ENCODE measurements at regions not wholly inside any gene's neighbourhood (a gene's known extent, or its start where the extent isn't known, plus 50 kb on each side); places are given as distances from the start of the nearest gene placed in this dataset.

DNA sequence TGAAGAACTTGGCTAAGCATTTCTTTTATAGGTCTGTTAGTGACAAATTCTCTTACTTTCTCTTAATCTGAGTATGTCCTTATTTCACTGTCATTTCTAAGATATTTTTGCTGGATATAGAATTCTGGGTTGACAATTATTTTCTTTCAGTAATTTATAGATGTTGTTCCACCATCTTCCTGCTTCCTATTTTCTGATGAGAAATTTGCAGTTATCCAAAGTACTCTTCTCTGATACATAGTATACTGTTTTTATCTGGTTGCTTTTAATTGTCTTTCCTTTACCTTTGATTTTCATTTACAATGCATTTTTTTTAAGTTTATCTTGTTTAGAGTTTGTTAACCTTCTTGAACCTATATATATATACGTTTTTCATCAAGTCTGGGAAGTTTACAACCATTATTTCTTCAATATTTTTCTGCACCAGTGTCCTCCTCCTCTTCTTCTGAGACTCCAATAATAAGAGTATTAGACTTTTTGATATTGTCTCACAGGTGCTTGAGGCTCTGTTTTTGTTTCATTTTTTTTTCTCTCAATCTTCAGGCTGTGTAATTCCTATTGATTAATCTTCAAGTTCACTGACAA, 101.6 kb upstream of the INSIG1 start:
- H3K36me3 ChIP-seq (ENCODE audit: insufficient read depth), result no peaks in the 10 kb centered on the region; the same call in 1 of the 2 replicates
- H4K20me1 ChIP-seq (replicated peaks; ENCODE audit: insufficient read depth), result no peaks in the 10 kb centered on the region
- Mint-ChIP-seq H3K4me1 (0 out of 3 replicates have a peak, but pooled peaks cover under 1% of the 10 kb centered on the region), H3K9me3 (peaks cover 26% of the 10 kb centered on the region), H3K27ac (no peak overlapping the region), H3K4me3 (no peak overlapping the region), H3K27me3 (ENCODE audit: insufficient read depth, low read depth, poor library complexity) (no peaks in the 10 kb centered on the region), H3K36me3 (ENCODE audit: low read depth) (peaks cover 7% of the 10 kb centered on the region; the same call in 1 of the 3 replicates)
- TF ChIP-seq JUNB (IDR thresholded peaks at IDR 0.05; ENCODE audit: unreplicated experiment), result no peak
- H3K79me2 ChIP-seq (replicated peaks; ENCODE audit: insufficient read depth), result no peaks in the 10 kb centered on the region
- no peaks in the 10 kb centered on the region for H3F3A ChIP-seq (replicated peaks; ENCODE audit: low read depth)
- H3K4me1 ChIP-seq (ENCODE audit: insufficient read depth), result no peaks in the 10 kb centered on the region
- H3K27me3 ChIP-seq (ENCODE audit: insufficient read depth), result no peaks in the 10 kb centered on the region
- H2AFZ ChIP-seq, result no peak overlapping the region
- no peak overlapping the region for H3K4me3 ChIP-seq
- no peak overlapping the region for H3K27ac ChIP-seq (ENCODE audit: low read depth)
- H3K9me2 ChIP-seq (ENCODE audit: insufficient read depth), result no peaks in the 10 kb centered on the region
- no peak overlapping the region for H3K4me2 ChIP-seq
- DNase-seq (ENCODE audit: low spot score), result no peak
- no peak for ATAC-seq

DNA sequence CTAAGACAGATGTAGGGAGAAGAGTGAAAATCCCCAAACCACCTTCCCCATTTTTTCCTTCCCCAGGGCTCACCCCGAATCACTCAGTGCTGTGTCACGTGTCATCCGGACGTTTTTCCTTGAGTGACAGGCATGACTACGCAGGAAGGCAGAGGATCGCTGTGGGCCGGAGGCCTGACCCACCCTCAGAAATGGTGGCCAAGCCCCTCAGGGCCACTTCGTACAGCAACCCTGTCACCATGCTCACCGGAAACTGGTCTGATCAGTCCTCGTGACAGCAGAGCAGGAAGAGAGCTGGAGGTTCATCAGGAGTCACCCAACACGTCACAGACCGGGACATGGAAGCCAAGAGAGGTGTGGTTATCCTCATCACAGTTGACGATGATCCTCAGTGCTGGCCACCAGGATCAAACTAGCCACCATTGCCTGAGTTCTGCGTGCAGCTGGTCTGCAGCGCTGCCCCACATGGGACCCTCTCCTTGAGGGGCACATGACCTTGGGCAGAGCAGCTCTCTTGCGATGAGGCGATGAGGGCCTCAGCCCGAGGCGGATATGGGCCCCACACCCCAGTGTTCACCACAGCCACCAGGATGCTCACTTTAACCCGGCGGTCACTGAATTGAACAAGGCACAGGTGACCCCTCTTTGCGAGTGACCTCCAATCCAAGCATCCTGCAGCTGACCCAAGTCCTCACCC, 99.3 kb upstream of the INSIG1 start:
- no peaks in the 10 kb centered on the region for H3K27me3 Mint-ChIP-seq (ENCODE audit: insufficient read depth, low read depth, poor library complexity)
- no peaks in the 10 kb centered on the region for H3K4me1 ChIP-seq (ENCODE audit: insufficient read depth)
- no peaks in the 10 kb centered on the region for H3K9me2 ChIP-seq (ENCODE audit: insufficient read depth)
- H3K9me3 Mint-ChIP-seq, result peaks cover 23% of the 10 kb centered on the region
- DNase-seq (ENCODE audit: low spot score) (no peak), ATAC-seq (no peak)
- H3K4me1 Mint-ChIP-seq, result peaks cover 6% of the 10 kb centered on the region; the same call in 1 of the 3 replicates
- no peaks in the 10 kb centered on the region for H3K27me3 ChIP-seq (ENCODE audit: insufficient read depth)
- H3K36me3 Mint-ChIP-seq (ENCODE audit: low read depth), result 0 out of 3 replicates have a peak, but pooled peaks cover 6% of the 10 kb centered on the region
- no peaks in the 10 kb centered on the region for H3F3A ChIP-seq (replicated peaks; ENCODE audit: low read depth)
- H3K27ac ChIP-seq (ENCODE audit: low read depth), result no peak overlapping the region
- no peaks in the 10 kb centered on the region for H3K79me2 ChIP-seq (replicated peaks; ENCODE audit: insufficient read depth)
- H4K20me1 ChIP-seq (replicated peaks; ENCODE audit: insufficient read depth), result no peaks in the 10 kb centered on the region
- no peak overlapping the region for H3K4me3 ChIP-seq
- H3K4me2 ChIP-seq, result no peak overlapping the region
- no peak overlapping the region for H3K27ac Mint-ChIP-seq
- H3K36me3 ChIP-seq (ENCODE audit: insufficient read depth), result no peaks in the 10 kb centered on the region
- H2AFZ ChIP-seq, result no peak overlapping the region
- H3K4me3 Mint-ChIP-seq, result no peak overlapping the region
- TF ChIP-seq NANOG (IDR thresholded peaks at IDR 0.05; ENCODE audit: borderline replicate concordance) (no peak), EZH2 (IDR thresholded peaks at IDR 0.05; ENCODE audit: low read depth, unreplicated experiment) (no peak), ZNF331 (CRISPR knock-in tag; IDR thresholded peaks at IDR 0.05; ENCODE audit: low read depth) (no peak)
- TF ChIP-seq, protein P1, sequence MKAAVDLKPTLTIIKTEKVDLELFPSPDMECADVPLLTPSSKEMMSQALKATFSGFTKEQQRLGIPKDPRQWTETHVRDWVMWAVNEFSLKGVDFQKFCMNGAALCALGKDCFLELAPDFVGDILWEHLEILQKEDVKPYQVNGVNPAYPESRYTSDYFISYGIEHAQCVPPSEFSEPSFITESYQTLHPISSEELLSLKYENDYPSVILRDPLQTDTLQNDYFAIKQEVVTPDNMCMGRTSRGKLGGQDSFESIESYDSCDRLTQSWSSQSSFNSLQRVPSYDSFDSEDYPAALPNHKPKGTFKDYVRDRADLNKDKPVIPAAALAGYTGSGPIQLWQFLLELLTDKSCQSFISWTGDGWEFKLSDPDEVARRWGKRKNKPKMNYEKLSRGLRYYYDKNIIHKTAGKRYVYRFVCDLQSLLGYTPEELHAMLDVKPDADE (IDR thresholded peaks at IDR 0.05), result no peak
- TF ChIP-seq, protein P2, sequence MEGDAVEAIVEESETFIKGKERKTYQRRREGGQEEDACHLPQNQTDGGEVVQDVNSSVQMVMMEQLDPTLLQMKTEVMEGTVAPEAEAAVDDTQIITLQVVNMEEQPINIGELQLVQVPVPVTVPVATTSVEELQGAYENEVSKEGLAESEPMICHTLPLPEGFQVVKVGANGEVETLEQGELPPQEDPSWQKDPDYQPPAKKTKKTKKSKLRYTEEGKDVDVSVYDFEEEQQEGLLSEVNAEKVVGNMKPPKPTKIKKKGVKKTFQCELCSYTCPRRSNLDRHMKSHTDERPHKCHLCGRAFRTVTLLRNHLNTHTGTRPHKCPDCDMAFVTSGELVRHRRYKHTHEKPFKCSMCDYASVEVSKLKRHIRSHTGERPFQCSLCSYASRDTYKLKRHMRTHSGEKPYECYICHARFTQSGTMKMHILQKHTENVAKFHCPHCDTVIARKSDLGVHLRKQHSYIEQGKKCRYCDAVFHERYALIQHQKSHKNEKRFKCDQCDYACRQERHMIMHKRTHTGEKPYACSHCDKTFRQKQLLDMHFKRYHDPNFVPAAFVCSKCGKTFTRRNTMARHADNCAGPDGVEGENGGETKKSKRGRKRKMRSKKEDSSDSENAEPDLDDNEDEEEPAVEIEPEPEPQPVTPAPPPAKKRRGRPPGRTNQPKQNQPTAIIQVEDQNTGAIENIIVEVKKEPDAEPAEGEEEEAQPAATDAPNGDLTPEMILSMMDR (conservative IDR thresholded peaks at IDR 0.05; ENCODE audit: low read depth in 2 of 2), result no peak
- TF ChIP-seq, protein P3, sequence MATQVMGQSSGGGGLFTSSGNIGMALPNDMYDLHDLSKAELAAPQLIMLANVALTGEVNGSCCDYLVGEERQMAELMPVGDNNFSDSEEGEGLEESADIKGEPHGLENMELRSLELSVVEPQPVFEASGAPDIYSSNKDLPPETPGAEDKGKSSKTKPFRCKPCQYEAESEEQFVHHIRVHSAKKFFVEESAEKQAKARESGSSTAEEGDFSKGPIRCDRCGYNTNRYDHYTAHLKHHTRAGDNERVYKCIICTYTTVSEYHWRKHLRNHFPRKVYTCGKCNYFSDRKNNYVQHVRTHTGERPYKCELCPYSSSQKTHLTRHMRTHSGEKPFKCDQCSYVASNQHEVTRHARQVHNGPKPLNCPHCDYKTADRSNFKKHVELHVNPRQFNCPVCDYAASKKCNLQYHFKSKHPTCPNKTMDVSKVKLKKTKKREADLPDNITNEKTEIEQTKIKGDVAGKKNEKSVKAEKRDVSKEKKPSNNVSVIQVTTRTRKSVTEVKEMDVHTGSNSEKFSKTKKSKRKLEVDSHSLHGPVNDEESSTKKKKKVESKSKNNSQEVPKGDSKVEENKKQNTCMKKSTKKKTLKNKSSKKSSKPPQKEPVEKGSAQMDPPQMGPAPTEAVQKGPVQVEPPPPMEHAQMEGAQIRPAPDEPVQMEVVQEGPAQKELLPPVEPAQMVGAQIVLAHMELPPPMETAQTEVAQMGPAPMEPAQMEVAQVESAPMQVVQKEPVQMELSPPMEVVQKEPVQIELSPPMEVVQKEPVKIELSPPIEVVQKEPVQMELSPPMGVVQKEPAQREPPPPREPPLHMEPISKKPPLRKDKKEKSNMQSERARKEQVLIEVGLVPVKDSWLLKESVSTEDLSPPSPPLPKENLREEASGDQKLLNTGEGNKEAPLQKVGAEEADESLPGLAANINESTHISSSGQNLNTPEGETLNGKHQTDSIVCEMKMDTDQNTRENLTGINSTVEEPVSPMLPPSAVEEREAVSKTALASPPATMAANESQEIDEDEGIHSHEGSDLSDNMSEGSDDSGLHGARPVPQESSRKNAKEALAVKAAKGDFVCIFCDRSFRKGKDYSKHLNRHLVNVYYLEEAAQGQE (IDR thresholded peaks at IDR 0.05; ENCODE audit: unreplicated experiment), result no peak

All from GM23338 (cell line).